PC-3 (cell line): ENCODE measurements at regions not wholly inside any gene's neighbourhood (a gene's known extent, or its start where the extent isn't known, plus 50 kb on each side); places are given as distances from the start of the nearest gene placed in this dataset.

Source experiments
- ATAC-seq: fragments of 200-7000 bp; cut with Tn5 transposase; 2 replicates; pipeline ENCODE4 v1.9.1; 2020; ENCODE audit warnings: mild to moderate bottlenecking, moderate library complexity
- BruUV-seq: library from RNA; stranded (reverse); fragments of 400-500 nt; replicated peaks from 2 replicates; lab custom pipeline; 2021; lab: Mats Ljungman, UMichigan
- CTCF ChIA-PET: fragments of 300-600 bp; sonication (Branson Sonifier 250); formaldehyde crosslinking; loops from one replicate; lab custom pipeline; 2022; ENCODE audit warnings: antibody characterized with exemption; lab: Charles Lee
- POLR2A ChIA-PET: fragments of 300-600 bp; sonication (Branson Sonifier 250); formaldehyde crosslinking; loops from one replicate; lab custom pipeline; 2022; ENCODE audit warnings: antibody characterized with exemption; ENCODE audit not compliant: unreplicated experiment; lab: Charles Lee
- DNase-seq: peaks from one replicate; pipeline ENCODE4 v3.0.0-alpha.2; 2015
- H2AFZ ChIP-seq: fragments of 300-600 bp; sonication (generic); 2 replicates; pipeline ENCODE4 v1.6.0; 2016; ENCODE audit warnings: antibody characterized with exemption, low read length
- H3F3A ChIP-seq: fragments of 300-600 bp; sonication (generic); one replicate; pipeline ENCODE4 v1.6.0; 2017; ENCODE audit warnings: antibody characterized with exemption, low read length, control low read depth, mild to moderate bottlenecking; ENCODE audit not compliant: unreplicated experiment
- H3K27ac ChIP-seq: fragments of 300-600 bp; sonication (generic); 2 replicates; pipeline ENCODE4 v1.5.1; 2016; ENCODE audit warnings: mild to moderate bottlenecking, low read length
- H3K27me3 ChIP-seq: fragments of 300-600 bp; sonication (generic); 2 replicates; pipeline ENCODE4 v1.6.1; 2016; ENCODE audit warnings: low read length, mixed read lengths
- H3K36me3 ChIP-seq: fragments of 300-600 bp; sonication (generic); 2 replicates; pipeline ENCODE4 v1.6.1; 2016; ENCODE audit warnings: low read depth, mixed run types, low read length, mixed read lengths
- H3K4me1 ChIP-seq: fragments of 300-600 bp; sonication (generic); 2 replicates; pipeline ENCODE4 v1.5.1; 2016; ENCODE audit warnings: low read length; ENCODE audit not compliant: insufficient read depth
- H3K4me2 ChIP-seq: fragments of 300-600 bp; sonication (generic); 2 replicates; pipeline ENCODE4 v1.6.0; 2016; ENCODE audit warnings: low read length
- H3K4me3 ChIP-seq: fragments of 300-600 bp; sonication (generic); 2 replicates; pipeline ENCODE4 v1.5.1; 2016; ENCODE audit warnings: mild to moderate bottlenecking, low read length, mixed read lengths
- H3K79me2 ChIP-seq: fragments of 300-600 bp; sonication (generic); 2 replicates; pipeline ENCODE4 v1.6.1; 2017; ENCODE audit warnings: low read length, mixed read lengths
- H3K9ac ChIP-seq: fragments of 300-600 bp; sonication (generic); 2 replicates; pipeline ENCODE4 v1.6.0; 2016; ENCODE audit warnings: mild to moderate bottlenecking, low read length
- H3K9me2 ChIP-seq: fragments of 300-600 bp; sonication (generic); replicated peaks from 2 replicates; pipeline ENCODE4 v1.6.1; 2016; ENCODE audit warnings: mixed run types, low read length, mixed read lengths
- H3K9me3 ChIP-seq: fragments of 300-600 bp; sonication (generic); 2 replicates; pipeline ENCODE4 v1.6.1; 2016; ENCODE audit warnings: low read length, mixed read lengths
- H4K20me1 ChIP-seq: fragments of 300-600 bp; sonication (generic); 2 replicates; pipeline ENCODE4 v1.6.1; 2016; ENCODE audit warnings: low read length, mixed read lengths
- CTCF ChIP-seq: fragments of 300-600 bp; sonication (generic); conservative IDR thresholded peaks from 2 replicates; pipeline ENCODE4 v1.5.1; 2017; ENCODE audit warnings: antibody characterized with exemption, low read depth, mild to moderate bottlenecking, low read length
- EZH2 ChIP-seq: fragments of 300-600 bp; sonication (generic); IDR thresholded peaks from one replicate; pipeline ENCODE4 v1.6.1; 2017; ENCODE audit warnings: antibody characterized with exemption, mild to moderate bottlenecking, low read length; ENCODE audit not compliant: unreplicated experiment
- EZH2phosphoT487 ChIP-seq: fragments of 300-600 bp; sonication (generic); IDR thresholded peaks from 2 replicates; pipeline ENCODE4 v1.6.1; 2018; ENCODE audit warnings: mild to moderate bottlenecking, antibody characterized with exemption, low read length, borderline replicate concordance
- intact Hi-C: fragments of 100-400 bp; cut with micrococcal nuclease; formaldehyde crosslinking; loops from 2 replicates; pipeline ENCODE4 v1.9.0; 2023

GRCh38 chr2:236967499-236967783, 118.2 kb upstream of the COPS8 start:
- CTCF ChIA-PET, result no interaction called here

GRCh38 chr2:236968101-236968879, 117.4 kb upstream of the COPS8 start:
- Histone ChIP-seq H2AFZ (no peak overlapping the region), H3K36me3 (no peaks in the 10 kb centered on the region), H3K27ac (no peak overlapping the region), H3K9me2 (no peaks in the 10 kb centered on the region), H3K79me2 (no peaks in the 10 kb centered on the region), H4K20me1 (no peaks in the 10 kb centered on the region), H3K9ac (no peak overlapping the region), H3K9me3 (no peaks in the 10 kb centered on the region), H3K27me3 (no peaks in the 10 kb centered on the region), H3K4me3 (no peak overlapping the region), H3K4me1 (peaks cover 17% of the 10 kb centered on the region), H3F3A (peaks cover 4% of the 10 kb centered on the region), H3K4me2 (no peak overlapping the region)
- POLR2A ChIA-PET, result no interaction called here
- intact Hi-C loops, result no loop called here
- no TSS peak for BruUV-seq
- TF ChIP-seq EZH2 (no peak), EZH2phosphoT487 (no peak), CTCF (no peak)
- no peak for DNase-seq
- CTCF ChIA-PET, result no interaction called here
- ATAC-seq, result no peak

More at GRCh38 chr2:236967499-236967783, 118.2 kb upstream of the COPS8 start:
- Histone ChIP-seq H3F3A (no peaks in the 10 kb centered on the region), H3K9me3 (no peaks in the 10 kb centered on the region), H3K79me2 (no peaks in the 10 kb centered on the region), H4K20me1 (no peaks in the 10 kb centered on the region), H3K9ac (no peak overlapping the region), H3K4me3 (no peak overlapping the region), H2AFZ (no peak overlapping the region), H3K9me2 (no peaks in the 10 kb centered on the region), H3K4me2 (no peak overlapping the region), H3K27me3 (no peaks in the 10 kb centered on the region), H3K27ac (no peak overlapping the region), H3K4me1 (peaks cover 8% of the 10 kb centered on the region), H3K36me3 (no peaks in the 10 kb centered on the region)
- TF ChIP-seq EZH2phosphoT487, result no peak
- no peak for TF ChIP-seq EZH2
- no peak for TF ChIP-seq CTCF
- BruUV-seq, result no TSS peak
- intact Hi-C loops, result no loop called here
- ATAC-seq, result no peak
- DNase-seq, result no peak
- POLR2A ChIA-PET, result no interaction called here

- BruUV-seq, result no TSS peak
- no peak overlapping the region for H3K9ac ChIP-seq
- ATAC-seq (no peak), DNase-seq (no peak)
- no peak overlapping the region for H2AFZ ChIP-seq
- ChIA-PET CTCF (no interaction called here), POLR2A (no interaction called here)
- H3K79me2 ChIP-seq, result no peaks in the 10 kb centered on the region
- H3K9me3 ChIP-seq, result no peaks in the 10 kb centered on the region
- peaks cover 4% of the 10 kb centered on the region for H3F3A ChIP-seq
- no peak for TF ChIP-seq EZH2
- TF ChIP-seq CTCF, result no peak
- no peak for TF ChIP-seq EZH2phosphoT487
- H3K36me3 ChIP-seq, result no peaks in the 10 kb centered on the region
- H3K9me2 ChIP-seq, result no peaks in the 10 kb centered on the region
- no peak overlapping the region for H3K4me3 ChIP-seq
- peaks cover 24% of the 10 kb centered on the region for H3K4me1 ChIP-seq
- no peak overlapping the region for H3K27ac ChIP-seq
- H3K4me2 ChIP-seq, result no peak overlapping the region
- H3K27me3 ChIP-seq, result no peaks in the 10 kb centered on the region
- intact Hi-C loops, result no loop called here
- no peaks in the 10 kb centered on the region for H4K20me1 ChIP-seq
These were observed 116.7 kb upstream of the COPS8 start for GRCh38 chr2:236968880-236969534.
